ENCODE measurements at regions not wholly inside any gene's neighbourhood (a gene's known extent, or its start where the extent isn't known, plus 50 kb on each side); places are given as distances from the start of the nearest gene placed in this dataset.
A peak's percentile ranks its signal among the peaks of the same experiment; 100 is the strongest.

- ChIA-PET POLR2A (ENCODE audit: unreplicated experiment) (interaction anchor here (0.6 kb wide), 1 partner anchor 137 kb away, joined by 7 read pairs; no protein-coding TSS in a partner anchor), CTCF (no interaction called here)
- intact Hi-C loops (cut with micrococcal nuclease) = no loop called here
- Histone ChIP-seq H3K9me3 (ENCODE audit: low read length) (no peaks in the 10 kb centered on the region), H3K9ac (ENCODE audit: low read length) (no peak overlapping the region), H3K79me2 (ENCODE audit: low read length) (no peaks in the 10 kb centered on the region), H3K27me3 (ENCODE audit: low read length) (no peaks in the 10 kb centered on the region), H2AFZ (ENCODE audit: low read length) (no peak overlapping the region), H3F3A (ENCODE audit: low read length, unreplicated experiment) (no peaks in the 10 kb centered on the region), H4K20me1 (ENCODE audit: low read length) (no peaks in the 10 kb centered on the region), H3K27ac (ENCODE audit: low read length) (no peak overlapping the region), H3K9me2 (replicated peaks; ENCODE audit: low read length) (no peaks in the 10 kb centered on the region), H3K4me3 (ENCODE audit: low read length) (no peak overlapping the region), H3K36me3 (ENCODE audit: low read depth, low read length) (no peaks in the 10 kb centered on the region), H3K4me1 (ENCODE audit: insufficient read depth, low read length) (no peaks in the 10 kb centered on the region), H3K4me2 (ENCODE audit: low read length) (no peak overlapping the region)
- BruUV-seq (replicated peaks) = no TSS peak
- TF ChIP-seq EZH2phosphoT487 (IDR thresholded peaks at IDR 0.05; ENCODE audit: borderline replicate concordance, low read length) (no peak), EZH2 (IDR thresholded peaks at IDR 0.05; ENCODE audit: low read length, unreplicated experiment) (no peak), CTCF (conservative IDR thresholded peaks at IDR 0.05; ENCODE audit: low read depth, low read length) (no peak)
- DNase-seq (no peak), ATAC-seq (no peak)
Observed at GRCh38 chr3:128569756-128570155, 76.8 kb upstream of the GATA2 start.

- intact Hi-C loops (cut with micrococcal nuclease) = no loop called here
- Histone ChIP-seq H3K9me3 (ENCODE audit: low read length) (no peaks in the 10 kb centered on the region), H3K4me3 (ENCODE audit: low read length) (no peak overlapping the region), H4K20me1 (ENCODE audit: low read length) (no peaks in the 10 kb centered on the region), H3K36me3 (ENCODE audit: low read depth, low read length) (no peaks in the 10 kb centered on the region), H3K9ac (ENCODE audit: low read length) (no peak overlapping the region), H3F3A (ENCODE audit: low read length, unreplicated experiment) (no peaks in the 10 kb centered on the region), H3K4me1 (ENCODE audit: insufficient read depth, low read length) (no peaks in the 10 kb centered on the region), H2AFZ (ENCODE audit: low read length) (no peak overlapping the region), H3K27ac (ENCODE audit: low read length) (no peak overlapping the region), H3K9me2 (replicated peaks; ENCODE audit: low read length) (no peaks in the 10 kb centered on the region), H3K4me2 (ENCODE audit: low read length) (no peak overlapping the region), H3K79me2 (ENCODE audit: low read length) (no peaks in the 10 kb centered on the region), H3K27me3 (ENCODE audit: low read length) (no peaks in the 10 kb centered on the region)
- POLR2A ChIA-PET (ENCODE audit: unreplicated experiment) = no interaction called here
- no TSS peak for BruUV-seq (replicated peaks)
- ATAC-seq (no peak), DNase-seq (no peak)
- TF ChIP-seq EZH2phosphoT487 (IDR thresholded peaks at IDR 0.05; ENCODE audit: borderline replicate concordance, low read length) = no peak
- TF ChIP-seq EZH2 (IDR thresholded peaks at IDR 0.05; ENCODE audit: low read length, unreplicated experiment) = no peak
- TF ChIP-seq CTCF (conservative IDR thresholded peaks at IDR 0.05; ENCODE audit: low read depth, low read length) = no peak
- CTCF ChIA-PET = no interaction called here
Observed at GRCh38 chr3:128568602-128569490, 75.8 kb upstream of the GATA2 start.

GRCh38 chr3:128567705-128568356 lies 74.8 kb upstream of the GATA2 start:
- ATAC-seq (0 out of 2 replicates have a peak, but pooled peaks have one; percentile 31), DNase-seq (no peak)
- no peaks in the 10 kb centered on the region for H3K4me1 ChIP-seq (ENCODE audit: insufficient read depth, low read length)
- no peak overlapping the region for H3K4me2 ChIP-seq (ENCODE audit: low read length)
- H3K27ac ChIP-seq (ENCODE audit: low read length) = no peak overlapping the region
- no TSS peak for BruUV-seq (replicated peaks)
- ChIA-PET POLR2A (ENCODE audit: unreplicated experiment) (no interaction called here), CTCF (no interaction called here)
- no peaks in the 10 kb centered on the region for H3K9me2 ChIP-seq (replicated peaks; ENCODE audit: low read length)
- intact Hi-C loops (cut with micrococcal nuclease) = no loop called here
- H4K20me1 ChIP-seq (ENCODE audit: low read length) = no peaks in the 10 kb centered on the region
- no peak for TF ChIP-seq EZH2 (IDR thresholded peaks at IDR 0.05; ENCODE audit: low read length, unreplicated experiment)
- TF ChIP-seq CTCF (conservative IDR thresholded peaks at IDR 0.05; ENCODE audit: low read depth, low read length) = 0 out of 2 replicates have a peak, but pooled peaks have one; percentile 23
- no peaks in the 10 kb centered on the region for H3K36me3 ChIP-seq (ENCODE audit: low read depth, low read length)
- no peaks in the 10 kb centered on the region for H3K9me3 ChIP-seq (ENCODE audit: low read length)
- no peak overlapping the region for H2AFZ ChIP-seq (ENCODE audit: low read length)
- no peak overlapping the region for H3K4me3 ChIP-seq (ENCODE audit: low read length)
- no peaks in the 10 kb centered on the region for H3K79me2 ChIP-seq (ENCODE audit: low read length)
- no peaks in the 10 kb centered on the region for H3F3A ChIP-seq (ENCODE audit: low read length, unreplicated experiment)
- no peaks in the 10 kb centered on the region for H3K27me3 ChIP-seq (ENCODE audit: low read length)
- H3K9ac ChIP-seq (ENCODE audit: low read length) = no peak overlapping the region
